Parathyroid adenoma (tissue), 2 donors: ENCODE measurements at regions not wholly inside any gene's neighbourhood (a gene's known extent, or its start where the extent isn't known, plus 50 kb on each side); places are given as distances from the start of the nearest gene placed in this dataset.

Experiments
- H2AFZ ChIP-seq: fragments of 300-600 bp; sonication (generic); one replicate; pipeline ENCODE4 v1.7.0; 2017; ENCODE audit warnings: antibody characterized with exemption, mild to moderate bottlenecking
- H3K27ac ChIP-seq: fragments of 300-600 bp; sonication (generic); one replicate; pipeline ENCODE4 v1.7.0; 2017
- H3K27me3 ChIP-seq: fragments of 300-600 bp; sonication (generic); one replicate; pipeline ENCODE4 v1.7.0; 2017; ENCODE audit warnings: low read length; ENCODE audit not compliant: control insufficient read depth, insufficient read depth
- H3K36me3 ChIP-seq: fragments of 300-600 bp; sonication (generic); one replicate; pipeline ENCODE4 v1.7.0; 2017; ENCODE audit warnings: low read length; ENCODE audit not compliant: control insufficient read depth, insufficient read depth
- H3K4me1 ChIP-seq: fragments of 300-600 bp; sonication (generic); one replicate; pipeline ENCODE4 v1.7.0; 2017; ENCODE audit warnings: control low read depth
- H3K4me2 ChIP-seq: fragments of 300-600 bp; sonication (generic); one replicate; pipeline ENCODE4 v1.7.0; 2017; ENCODE audit warnings: low read length
- H3K4me3 ChIP-seq: fragments of 300-600 bp; sonication (generic); one replicate; pipeline ENCODE4 v1.7.0; 2017; ENCODE audit warnings: low read depth, low read length
- H3K79me2 ChIP-seq: fragments of 300-600 bp; sonication (generic); one replicate; pipeline ENCODE4 v1.7.0; 2017; ENCODE audit warnings: control low read depth
- H3K9ac ChIP-seq: fragments of 300-600 bp; sonication (generic); one replicate; pipeline ENCODE4 v1.7.0; 2017; ENCODE audit warnings: mild to moderate bottlenecking
- H3K9me3 ChIP-seq: fragments of 300-600 bp; sonication (generic); one replicate; pipeline ENCODE4 v1.7.0; 2017; ENCODE audit warnings: low read length; ENCODE audit not compliant: control insufficient read depth
- CTCF ChIP-seq: fragments of 300-600 bp; sonication (generic); IDR thresholded peaks from one replicate; pipeline ENCODE4 v1.7.0; 2017; ENCODE audit warnings: antibody characterized with exemption, mild to moderate bottlenecking
- donor health status: primary hyperparathyroidism.

- Histone ChIP-seq H3K4me2 (no peak overlapping the region), H3K4me1 (no peaks in the 10 kb centered on the region), H3K9me3 (no peaks in the 10 kb centered on the region), H3K79me2 (no peaks in the 10 kb centered on the region), H3K4me3 (no peak overlapping the region), H2AFZ (no peak overlapping the region), H3K27me3 (no peaks in the 10 kb centered on the region), H3K27ac (no peak overlapping the region), H3K36me3 (no peaks in the 10 kb centered on the region), H3K9ac (no peak overlapping the region)
- no peak for TF ChIP-seq CTCF
Measured at GRCh38 chr11:82076126-82076525, 657.5 kb downstream of the FAM181B start.

- no peak overlapping the region for H3K4me3 ChIP-seq
- no peaks in the 10 kb centered on the region for H3K79me2 ChIP-seq
- H3K9me3 ChIP-seq: no peaks in the 10 kb centered on the region
- H3K27me3 ChIP-seq: no peaks in the 10 kb centered on the region
- H2AFZ ChIP-seq: no peak overlapping the region
- H3K36me3 ChIP-seq: no peaks in the 10 kb centered on the region
- H3K4me1 ChIP-seq: no peaks in the 10 kb centered on the region
- no peak overlapping the region for H3K9ac ChIP-seq
- H3K4me2 ChIP-seq: no peak overlapping the region
- no peak overlapping the region for H3K27ac ChIP-seq
- TF ChIP-seq CTCF: no peak
Measured at GRCh38 chr11:82059505-82059904, 674.2 kb downstream of the FAM181B start.

GRCh38 chr11:82056450-82056849, 677.2 kb downstream of the FAM181B start:
- H3K4me2 ChIP-seq: no peak overlapping the region
- no peak overlapping the region for H2AFZ ChIP-seq
- no peaks in the 10 kb centered on the region for H3K27me3 ChIP-seq
- no peak overlapping the region for H3K27ac ChIP-seq
- H3K4me3 ChIP-seq: no peak overlapping the region
- H3K9me3 ChIP-seq: no peaks in the 10 kb centered on the region
- H3K9ac ChIP-seq: no peak overlapping the region
- TF ChIP-seq CTCF: no peak
- no peaks in the 10 kb centered on the region for H3K4me1 ChIP-seq
- no peaks in the 10 kb centered on the region for H3K79me2 ChIP-seq
- H3K36me3 ChIP-seq: no peaks in the 10 kb centered on the region

GRCh38 chr11:82049199-82049598, 684.5 kb downstream of the FAM181B start:
- no peak overlapping the region for H3K4me2 ChIP-seq
- H3K79me2 ChIP-seq: no peaks in the 10 kb centered on the region
- H3K4me1 ChIP-seq: no peaks in the 10 kb centered on the region
- no peak overlapping the region for H3K27ac ChIP-seq
- no peak for TF ChIP-seq CTCF
- H3K9me3 ChIP-seq: no peaks in the 10 kb centered on the region
- H3K27me3 ChIP-seq: no peaks in the 10 kb centered on the region
- no peak overlapping the region for H3K9ac ChIP-seq
- H3K36me3 ChIP-seq: no peaks in the 10 kb centered on the region
- no peak overlapping the region for H3K4me3 ChIP-seq
- no peak overlapping the region for H2AFZ ChIP-seq

GRCh38 chr11:82047200-82047599, 686.5 kb downstream of the FAM181B start:
- H3K4me1 ChIP-seq: no peaks in the 10 kb centered on the region
- no peaks in the 10 kb centered on the region for H3K9me3 ChIP-seq
- no peaks in the 10 kb centered on the region for H3K36me3 ChIP-seq
- H3K9ac ChIP-seq: no peak overlapping the region
- H3K4me2 ChIP-seq: no peak overlapping the region
- H3K4me3 ChIP-seq: no peak overlapping the region
- no peak overlapping the region for H3K27ac ChIP-seq
- no peak overlapping the region for H2AFZ ChIP-seq
- no peak for TF ChIP-seq CTCF
- H3K27me3 ChIP-seq: no peaks in the 10 kb centered on the region
- H3K79me2 ChIP-seq: no peaks in the 10 kb centered on the region
